CD4-positive, CD25-positive, alpha-beta regulatory T cell (primary cell): ENCODE measurements at regions not wholly inside any gene's neighbourhood (a gene's known extent, or its start where the extent isn't known, plus 50 kb on each side); places are given as distances from the start of the nearest gene placed in this dataset.

Source experiments
- ATAC-seq, 2 donors: fragments of 150-1000 bp; cut with Tn5 transposase; one replicate each; pipeline ENCODE4 v1.10.0; 2021; ENCODE audit warnings: low read depth in 2 of 2, moderate number of reproducible peaks in 2 of 2, moderate library complexity in 1 of 2
- DNase-seq, 3 donors: peaks; one replicate each; pipeline versions ENCODE4 v3.0.0 to v3.0.0-alpha.2; 2012 to 2022; ENCODE audit warnings: mixed read lengths in 1 of 3
- H3K27ac ChIP-seq: one replicate; pipeline ENCODE4 v1.7.0; 2013; ENCODE audit warnings: mild to moderate bottlenecking, low read length; ENCODE audit not compliant: insufficient read depth, poor library complexity, severe bottlenecking
- H3K27me3 ChIP-seq: one replicate; pipeline ENCODE4 v1.7.0; 2013; ENCODE audit warnings: low read length; ENCODE audit not compliant: control insufficient read depth, insufficient read depth
- H3K36me3 ChIP-seq: one replicate; pipeline ENCODE4 v1.7.0; 2013; ENCODE audit warnings: mild to moderate bottlenecking, low read length, moderate library complexity; ENCODE audit not compliant: control insufficient read depth, insufficient read depth
- H3K4me1 ChIP-seq: 2 replicates; pipeline ENCODE4 v1.7.0; 2013; ENCODE audit warnings: mild to moderate bottlenecking, low read length; ENCODE audit not compliant: insufficient read depth, control insufficient read depth, poor library complexity, severe bottlenecking
- H3K4me3 ChIP-seq: one replicate; pipeline ENCODE4 v1.7.0; 2013; ENCODE audit warnings: low read depth, mild to moderate bottlenecking, low read length, moderate library complexity
- H3K9me3 ChIP-seq, 2 experiments: 1 replicate in 1 of 2; 2 replicates in 1 of 2; pipeline ENCODE4 v1.7.0; 2013; ENCODE audit warnings: low read length in 2 of 2, mild to moderate bottlenecking in 1 of 2, moderate library complexity in 1 of 2; ENCODE audit not compliant: control insufficient read depth in 2 of 2
- H3K27ac Mint-ChIP-seq, 3 donors: one replicate each; pipeline ENCODE4 v1.8.0; 2020 to 2022; ENCODE audit warnings: mild to moderate bottlenecking in 3 of 3, mixed read lengths in 3 of 3, moderate library complexity in 2 of 3
- H3K27me3 Mint-ChIP-seq: one replicate; pipeline ENCODE4 v1.8.0; 2022; ENCODE audit warnings: mild to moderate bottlenecking, mixed read lengths
- H3K36me3 Mint-ChIP-seq: one replicate; pipeline ENCODE4 v1.8.0; 2020; ENCODE audit warnings: mixed read lengths
- H3K4me1 Mint-ChIP-seq, 4 donors: one replicate each; pipeline ENCODE4 v1.8.0; 2020 to 2022; ENCODE audit warnings: mixed read lengths in 4 of 4, mild to moderate bottlenecking in 1 of 4
- H3K4me3 Mint-ChIP-seq, 4 donors: one replicate each; pipeline ENCODE4 v1.8.0; 2020 to 2022; ENCODE audit warnings: mild to moderate bottlenecking in 4 of 4, mixed read lengths in 4 of 4, moderate library complexity in 3 of 4
- H3K9me3 Mint-ChIP-seq, 7 donors: one replicate each; pipeline ENCODE4 v1.8.0; 2020 to 2022; ENCODE audit warnings: mixed read lengths in 7 of 7, mild to moderate bottlenecking in 3 of 7, moderate library complexity in 2 of 7

DNA sequence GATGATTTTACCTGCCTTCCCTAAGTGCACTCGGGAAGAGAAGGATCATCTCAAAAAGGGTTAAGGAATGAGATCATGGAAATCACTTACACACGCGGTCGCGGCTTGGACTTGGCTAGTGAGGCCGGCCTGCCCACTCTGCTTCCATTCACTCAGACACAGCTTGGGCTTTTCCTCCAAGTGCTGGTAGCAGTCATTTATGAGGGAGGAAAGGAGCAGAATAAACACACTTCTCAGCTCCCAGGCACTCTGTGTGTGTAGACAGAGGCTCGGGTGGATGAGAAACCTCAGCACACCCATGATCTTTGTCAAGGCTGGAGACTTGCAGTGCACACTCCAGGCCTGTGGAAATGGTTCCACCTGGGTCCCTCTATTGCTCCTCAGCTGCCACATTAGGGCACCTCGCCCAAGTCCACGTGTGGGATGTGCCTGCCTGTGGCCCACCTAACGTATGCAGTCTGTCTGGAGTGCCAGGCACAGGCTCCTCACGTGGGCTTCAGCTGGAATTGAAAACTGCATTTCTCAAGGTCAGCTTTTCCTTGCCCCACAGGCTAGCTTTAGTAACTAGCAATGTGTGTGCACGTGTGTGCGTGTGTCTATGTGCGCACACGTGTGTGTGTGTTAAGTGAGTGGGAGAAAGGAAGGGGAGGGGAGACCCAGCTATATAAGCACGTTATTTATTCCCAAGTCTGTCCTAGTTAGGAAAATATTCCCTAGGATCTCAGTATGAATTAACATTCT, 288.4 kb downstream of the SOX11 start:
- no peaks in the 10 kb centered on the region for H3K36me3 Mint-ChIP-seq
- H3K36me3 ChIP-seq, result no peaks in the 10 kb centered on the region
- no peaks in the 10 kb centered on the region for H3K27me3 ChIP-seq
- no peak overlapping the region for H3K27ac Mint-ChIP-seq
- H3K4me3 ChIP-seq, result no peak overlapping the region
- no peaks in the 10 kb centered on the region for H3K9me3 ChIP-seq
- H3K9me3 Mint-ChIP-seq, result peaks cover 0 to 6% (median 0%) of the 10 kb centered on the region in 7 donors
- no peak overlapping the region for H3K4me3 Mint-ChIP-seq
- no peaks in the 10 kb centered on the region for H3K4me1 ChIP-seq
- no peak for ATAC-seq
- no peaks in the 10 kb centered on the region for H3K4me1 Mint-ChIP-seq
- no peak for DNase-seq
- H3K27ac ChIP-seq, result no peak overlapping the region
- H3K27me3 Mint-ChIP-seq, result no peaks in the 10 kb centered on the region

DNA sequence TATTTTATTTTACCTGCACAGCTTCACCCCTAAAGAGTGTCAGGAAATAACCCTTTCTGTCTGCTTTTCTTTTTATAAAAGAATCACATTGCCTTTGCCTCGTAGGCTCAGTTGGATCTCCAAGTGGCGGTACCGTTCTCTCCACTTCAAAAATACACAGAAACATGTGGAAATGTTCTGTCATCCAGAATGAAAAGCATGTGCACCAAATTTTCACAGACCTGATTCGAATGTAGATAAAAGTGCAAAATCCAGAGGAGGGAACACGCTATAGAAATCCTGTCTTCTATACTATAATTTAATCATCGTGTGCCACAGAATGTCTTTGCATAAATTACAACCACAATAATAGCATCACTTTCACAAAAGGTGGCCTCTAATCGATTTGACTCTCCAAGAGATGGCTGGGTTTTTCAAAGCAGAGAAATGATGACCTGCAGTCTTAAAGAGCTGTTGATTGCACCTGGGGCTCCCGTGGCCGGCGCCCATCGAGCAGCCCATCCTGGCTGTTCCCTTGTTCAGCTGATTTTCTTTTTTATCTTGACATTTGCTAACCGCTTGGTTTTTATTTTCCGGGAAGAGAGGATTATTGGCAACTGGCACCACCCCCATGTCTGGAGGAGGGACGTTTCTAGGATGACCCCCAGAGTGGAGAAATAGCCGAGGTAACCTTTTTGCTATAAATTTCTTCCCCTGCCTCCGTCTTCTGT, 290.2 kb downstream of the SOX11 start:
- Histone ChIP-seq H3K4me3 (no peak overlapping the region), H3K9me3 (no peaks in the 10 kb centered on the region), H3K27ac (no peak overlapping the region), H3K36me3 (no peaks in the 10 kb centered on the region), H3K27me3 (no peaks in the 10 kb centered on the region), H3K4me1 (no peaks in the 10 kb centered on the region)
- DNase-seq, result no peak
- peaks cover 1 to 9% (median 4%) of the 10 kb centered on the region in 7 donors for H3K9me3 Mint-ChIP-seq
- ATAC-seq, result no peak
- no peak overlapping the region for H3K27ac Mint-ChIP-seq
- H3K4me3 Mint-ChIP-seq, result no peak overlapping the region
- no peaks in the 10 kb centered on the region for H3K36me3 Mint-ChIP-seq
- no peaks in the 10 kb centered on the region for H3K27me3 Mint-ChIP-seq
- H3K4me1 Mint-ChIP-seq, result no peaks in the 10 kb centered on the region

DNA sequence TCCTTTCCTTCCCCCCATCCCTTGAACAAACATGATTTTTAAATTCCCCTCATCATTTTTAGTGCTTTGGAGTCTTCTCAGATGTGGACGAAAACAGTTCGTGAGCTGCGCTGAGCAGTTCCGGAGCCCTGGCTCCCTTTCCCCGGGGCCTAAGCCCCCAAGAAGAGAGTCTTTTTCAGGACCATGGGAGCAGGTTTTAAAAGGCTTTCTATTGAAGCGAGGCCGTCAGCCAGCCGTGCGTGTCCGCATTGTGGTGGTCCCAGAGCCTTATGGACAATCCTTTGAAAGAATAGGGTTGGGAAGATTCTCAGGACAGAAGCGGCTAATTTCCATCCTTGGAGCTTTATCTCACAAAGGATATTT, 290.7 kb downstream of the SOX11 start:
- DNase-seq, result no peak

DNA sequence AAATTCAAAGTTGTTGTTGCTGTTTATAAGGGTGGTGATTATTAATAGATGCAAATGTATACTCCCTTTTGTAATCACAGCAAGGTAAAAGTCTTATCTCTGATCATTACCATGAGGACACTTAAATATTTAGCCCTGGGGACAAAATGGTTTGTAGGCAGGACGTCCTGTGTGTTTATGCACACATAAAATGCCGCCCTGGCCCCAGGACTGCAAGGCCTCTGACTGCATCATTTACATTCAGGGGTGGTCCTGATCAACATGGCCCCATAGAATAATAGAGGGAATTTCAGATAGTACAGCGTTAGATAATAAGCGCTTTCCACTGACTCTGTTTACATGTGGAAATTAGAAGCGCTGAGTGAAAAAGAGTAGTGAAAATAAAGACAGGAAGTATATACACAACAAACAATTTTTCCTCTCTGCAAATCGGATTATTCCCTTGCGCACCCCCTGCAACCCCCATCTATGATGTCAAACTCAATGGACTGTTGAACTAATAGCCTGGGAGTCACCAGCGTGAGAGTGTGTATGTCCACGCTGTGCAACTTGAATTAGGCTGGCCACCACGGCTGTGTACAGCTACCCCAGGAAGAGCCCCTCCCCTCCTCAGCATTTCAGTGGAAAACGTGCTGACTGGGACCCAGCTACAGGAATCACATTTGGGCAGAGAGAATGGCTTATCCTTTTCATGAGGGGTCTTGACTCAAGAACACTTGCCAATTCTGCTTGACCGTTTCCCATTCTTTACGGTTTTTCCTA, 291.5 kb downstream of the SOX11 start:
- no peaks in the 10 kb centered on the region for H3K27me3 ChIP-seq
- H3K27ac ChIP-seq, result no peak overlapping the region
- Mint-ChIP-seq H3K27ac (no peak overlapping the region), H3K9me3 (peaks cover 1 to 9% (median 4%) of the 10 kb centered on the region in 7 donors), H3K4me3 (no peak overlapping the region), H3K4me1 (no peaks in the 10 kb centered on the region), H3K36me3 (no peaks in the 10 kb centered on the region), H3K27me3 (no peaks in the 10 kb centered on the region)
- no peak overlapping the region for H3K4me3 ChIP-seq
- ATAC-seq (no peak), DNase-seq (no peak)
- H3K36me3 ChIP-seq, result no peaks in the 10 kb centered on the region
- H3K9me3 ChIP-seq, result no peaks in the 10 kb centered on the region
- no peaks in the 10 kb centered on the region for H3K4me1 ChIP-seq

More for the DNA sequence above, 290.7 kb downstream of the SOX11 start:
- Mint-ChIP-seq H3K36me3 (no peaks in the 10 kb centered on the region), H3K4me3 (no peak overlapping the region), H3K27me3 (no peaks in the 10 kb centered on the region), H3K9me3 (peaks cover 1 to 9% (median 4%) of the 10 kb centered on the region in 7 donors), H3K4me1 (no peaks in the 10 kb centered on the region), H3K27ac (no peak overlapping the region)
- Histone ChIP-seq H3K9me3 (no peaks in the 10 kb centered on the region), H3K4me1 (no peaks in the 10 kb centered on the region), H3K36me3 (no peaks in the 10 kb centered on the region), H3K27me3 (no peaks in the 10 kb centered on the region), H3K27ac (no peak overlapping the region), H3K4me3 (no peak overlapping the region)
- ATAC-seq, result no peak

DNA sequence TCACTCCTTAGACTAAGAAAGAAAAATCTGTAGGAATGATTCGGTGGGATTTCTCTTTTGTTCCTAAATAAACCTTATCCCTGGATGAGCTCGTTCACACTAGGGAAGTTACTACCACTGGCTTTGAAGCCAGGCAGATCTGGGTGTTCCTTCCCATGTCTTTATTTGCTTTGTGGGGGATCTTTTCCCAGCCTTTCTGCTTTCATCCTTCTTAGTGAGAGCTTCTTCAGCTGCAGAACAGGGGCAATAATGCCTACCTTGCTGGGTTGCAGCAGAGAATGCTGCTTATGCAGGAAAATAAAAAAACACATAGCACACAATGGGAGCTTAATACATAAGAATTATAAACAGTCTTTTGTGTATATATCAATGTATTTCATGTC, 292.1 kb downstream of the SOX11 start:
- Mint-ChIP-seq H3K4me3 (no peak overlapping the region), H3K27ac (no peak overlapping the region), H3K27me3 (no peaks in the 10 kb centered on the region), H3K36me3 (no peaks in the 10 kb centered on the region), H3K4me1 (no peaks in the 10 kb centered on the region), H3K9me3 (peaks cover 1 to 9% (median 4%) of the 10 kb centered on the region in 7 donors)
- H3K27ac ChIP-seq, result no peak overlapping the region
- DNase-seq (no peak), ATAC-seq (no peak)
- no peaks in the 10 kb centered on the region for H3K36me3 ChIP-seq
- H3K4me3 ChIP-seq, result no peak overlapping the region
- H3K27me3 ChIP-seq, result no peaks in the 10 kb centered on the region
- no peaks in the 10 kb centered on the region for H3K9me3 ChIP-seq
- H3K4me1 ChIP-seq, result no peaks in the 10 kb centered on the region

DNA sequence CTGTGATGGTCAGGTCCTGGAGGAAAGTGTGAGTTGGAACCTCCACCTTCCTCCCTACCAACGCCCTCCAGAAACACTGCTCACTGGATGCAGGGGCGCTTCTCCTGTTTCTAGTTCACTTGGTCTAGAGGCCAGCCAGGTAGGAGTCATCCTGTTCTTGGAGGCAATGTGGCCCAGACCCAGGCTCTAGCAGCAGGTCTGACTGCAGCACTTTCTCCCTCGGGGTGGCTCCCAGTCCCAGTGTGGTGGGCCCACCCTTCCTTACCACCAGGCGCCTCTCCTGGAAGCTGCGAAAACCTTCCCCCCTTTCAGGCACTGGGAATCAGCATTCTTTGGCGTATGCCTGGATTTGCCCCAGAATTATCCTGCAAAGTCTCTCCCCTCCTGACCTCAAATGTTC, 292.8 kb downstream of the SOX11 start:
- H3K9me3 ChIP-seq, result no peaks in the 10 kb centered on the region

DNA sequence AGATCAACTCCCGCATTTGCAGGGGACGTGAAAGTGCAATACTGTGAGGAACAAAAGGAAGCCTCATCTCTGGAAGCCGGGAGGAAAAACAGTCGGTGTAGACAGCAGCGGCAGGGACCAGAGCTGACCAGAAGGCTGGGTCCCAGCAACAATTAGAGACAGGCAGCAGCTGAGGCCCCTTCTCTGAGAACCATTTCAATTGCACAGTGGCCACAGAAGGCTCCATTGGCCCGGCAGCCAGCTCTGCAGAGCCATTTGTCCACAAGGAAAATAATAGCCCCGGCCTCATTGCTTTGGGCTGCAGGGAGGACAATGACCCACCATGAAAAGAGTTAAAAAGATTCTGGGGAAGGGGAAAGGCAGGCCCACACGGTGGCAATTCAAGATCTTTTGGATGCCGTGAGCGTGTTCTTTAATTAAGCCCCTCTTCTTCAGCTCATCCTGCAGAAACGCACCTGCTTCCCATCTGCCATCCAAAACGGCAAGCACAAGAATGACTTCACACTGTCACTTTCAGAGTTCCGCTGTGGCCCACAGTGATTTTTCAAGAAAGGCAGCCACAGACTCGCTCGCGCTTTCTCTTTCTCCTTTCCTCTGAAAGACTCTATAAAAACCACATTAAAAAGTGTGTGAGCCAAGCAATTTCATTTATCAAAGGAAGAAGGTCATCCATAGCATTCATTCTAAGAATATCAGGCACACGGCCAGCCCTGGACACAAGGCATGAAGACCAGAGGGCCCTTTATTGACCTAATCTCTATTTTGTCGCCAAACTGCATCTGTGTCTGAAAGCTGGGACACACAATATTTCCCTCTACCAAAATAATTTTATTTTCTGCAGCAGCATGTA, 293.6 kb downstream of the SOX11 start:
- Mint-ChIP-seq H3K27ac (no peak overlapping the region), H3K9me3 (peaks cover 1 to 8% (median 4%) of the 10 kb centered on the region in 7 donors), H3K4me3 (no peak overlapping the region), H3K27me3 (no peaks in the 10 kb centered on the region), H3K36me3 (no peaks in the 10 kb centered on the region), H3K4me1 (no peaks in the 10 kb centered on the region)
- H3K27ac ChIP-seq, result no peak overlapping the region
- DNase-seq (no peak), ATAC-seq (no peak)
- no peaks in the 10 kb centered on the region for H3K9me3 ChIP-seq
- H3K4me3 ChIP-seq, result no peak overlapping the region
- no peaks in the 10 kb centered on the region for H3K27me3 ChIP-seq
- H3K4me1 ChIP-seq, result no peaks in the 10 kb centered on the region
- no peaks in the 10 kb centered on the region for H3K36me3 ChIP-seq

More for the DNA sequence above, 292.8 kb downstream of the SOX11 start:
- no peaks in the 10 kb centered on the region for H3K36me3 Mint-ChIP-seq
- H3K4me3 Mint-ChIP-seq, result no peak overlapping the region
- H3K9me3 Mint-ChIP-seq, result peaks cover 1 to 8% (median 4%) of the 10 kb centered on the region in 7 donors
- no peaks in the 10 kb centered on the region for H3K36me3 ChIP-seq
- DNase-seq (no peak), ATAC-seq (no peak)
- H3K27ac ChIP-seq, result no peak overlapping the region
- no peak overlapping the region for H3K4me3 ChIP-seq
- no peaks in the 10 kb centered on the region for H3K4me1 Mint-ChIP-seq
- H3K27ac Mint-ChIP-seq, result no peak overlapping the region
- H3K27me3 ChIP-seq, result no peaks in the 10 kb centered on the region
- H3K27me3 Mint-ChIP-seq, result no peaks in the 10 kb centered on the region
- no peaks in the 10 kb centered on the region for H3K4me1 ChIP-seq
